Fibroblast of pulmonary artery (primary cell): ENCODE measurements at regions not wholly inside any gene's neighbourhood (a gene's known extent, or its start where the extent isn't known, plus 50 kb on each side); places are given as distances from the start of the nearest gene placed in this dataset.

Source experiments
- DNase-seq: peaks from one replicate; pipeline ENCODE4 v3.0.0-alpha.2; 2010; ENCODE audit warnings: low read depth
- H3K4me3 ChIP-seq: replicated peaks from 2 replicates; pipeline ENCODE4 v1.5.1; 2011; ENCODE audit warnings: low read depth, mild to moderate bottlenecking, control low read depth, low read length, moderate library complexity
- TF ChIP-seq, protein P1 (sequence below): IDR thresholded peaks from 2 replicates; pipeline ENCODE4 v1.5.1; 2011; ENCODE audit warnings: mild to moderate bottlenecking, control low read depth, low read length, inconsistent platforms; ENCODE audit errors: missing control alignments

DNA sequence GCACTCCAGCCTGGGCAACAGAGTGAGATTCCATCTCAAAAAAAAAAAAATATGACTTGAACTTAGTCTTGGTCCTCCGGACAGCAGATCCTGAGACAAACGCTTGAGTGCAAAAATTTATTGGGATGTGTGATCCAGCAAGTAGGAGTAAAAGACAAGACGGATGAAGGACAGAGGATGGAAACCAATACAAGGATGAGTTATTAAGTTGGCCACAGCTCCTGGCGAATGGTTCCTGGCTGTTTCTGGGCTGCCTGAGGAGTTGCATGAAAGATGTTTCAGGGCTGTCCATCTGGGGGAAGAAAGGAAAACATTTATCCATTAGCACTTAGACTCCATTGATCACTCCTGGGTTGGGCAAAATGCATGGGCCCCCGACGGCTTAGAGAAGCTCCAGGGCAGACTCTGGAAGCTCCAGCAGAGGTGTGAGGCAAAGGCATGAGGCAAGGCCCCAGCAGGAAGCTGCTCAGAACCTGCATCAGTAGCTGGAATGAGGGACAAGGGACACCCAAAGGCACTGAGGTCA is 98.3 kb upstream of the ZNF438 start:
- no peak overlapping the region for H3K4me3 ChIP-seq
- DNase-seq, result no peak
- TF ChIP-seq, protein P1, sequence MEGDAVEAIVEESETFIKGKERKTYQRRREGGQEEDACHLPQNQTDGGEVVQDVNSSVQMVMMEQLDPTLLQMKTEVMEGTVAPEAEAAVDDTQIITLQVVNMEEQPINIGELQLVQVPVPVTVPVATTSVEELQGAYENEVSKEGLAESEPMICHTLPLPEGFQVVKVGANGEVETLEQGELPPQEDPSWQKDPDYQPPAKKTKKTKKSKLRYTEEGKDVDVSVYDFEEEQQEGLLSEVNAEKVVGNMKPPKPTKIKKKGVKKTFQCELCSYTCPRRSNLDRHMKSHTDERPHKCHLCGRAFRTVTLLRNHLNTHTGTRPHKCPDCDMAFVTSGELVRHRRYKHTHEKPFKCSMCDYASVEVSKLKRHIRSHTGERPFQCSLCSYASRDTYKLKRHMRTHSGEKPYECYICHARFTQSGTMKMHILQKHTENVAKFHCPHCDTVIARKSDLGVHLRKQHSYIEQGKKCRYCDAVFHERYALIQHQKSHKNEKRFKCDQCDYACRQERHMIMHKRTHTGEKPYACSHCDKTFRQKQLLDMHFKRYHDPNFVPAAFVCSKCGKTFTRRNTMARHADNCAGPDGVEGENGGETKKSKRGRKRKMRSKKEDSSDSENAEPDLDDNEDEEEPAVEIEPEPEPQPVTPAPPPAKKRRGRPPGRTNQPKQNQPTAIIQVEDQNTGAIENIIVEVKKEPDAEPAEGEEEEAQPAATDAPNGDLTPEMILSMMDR, result no peak

DNA sequence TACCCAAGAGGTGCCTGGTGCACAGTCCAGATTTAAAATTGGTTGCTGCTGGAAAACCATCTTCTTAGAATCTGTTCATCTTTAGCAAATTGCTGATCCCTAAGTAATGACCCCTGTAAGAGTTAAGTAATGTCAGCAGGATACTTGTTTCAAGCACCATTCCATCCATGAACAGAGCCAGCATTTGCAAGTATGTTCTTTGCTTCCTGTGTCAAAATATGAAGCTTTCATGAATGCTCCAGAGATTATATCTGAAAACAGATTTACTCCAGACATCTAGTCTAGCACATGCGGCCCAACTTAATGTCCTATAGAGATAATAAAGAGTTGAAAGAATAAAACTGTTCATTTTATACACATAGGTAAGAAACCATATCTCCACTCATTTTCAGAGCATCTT is 98.7 kb upstream of the ZNF438 start:
- no peak overlapping the region for H3K4me3 ChIP-seq
- TF ChIP-seq, protein P1, result no peak
- DNase-seq, result no peak

DNA sequence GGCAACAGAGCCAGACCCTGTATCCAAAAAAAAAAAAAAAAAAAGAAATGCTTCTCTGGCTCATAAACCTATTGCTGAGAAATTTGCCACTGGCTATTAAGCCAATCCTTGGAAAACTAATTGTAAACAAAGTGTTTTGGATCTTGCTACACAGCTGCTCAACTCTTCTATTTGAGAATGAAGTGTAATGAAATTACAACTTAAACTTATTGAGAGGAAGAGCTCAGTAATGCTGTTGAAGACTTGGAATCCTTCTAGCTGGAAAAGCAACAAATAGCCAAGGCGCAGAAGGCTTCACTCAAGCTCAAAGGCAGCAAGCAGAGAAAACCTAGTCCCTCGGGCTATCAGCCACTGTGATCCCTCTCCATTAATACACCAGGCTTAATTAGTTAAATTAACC is 99.6 kb upstream of the ZNF438 start:
- TF ChIP-seq, protein P1, result no peak
- H3K4me3 ChIP-seq, result no peak overlapping the region
- DNase-seq, result no peak

DNA sequence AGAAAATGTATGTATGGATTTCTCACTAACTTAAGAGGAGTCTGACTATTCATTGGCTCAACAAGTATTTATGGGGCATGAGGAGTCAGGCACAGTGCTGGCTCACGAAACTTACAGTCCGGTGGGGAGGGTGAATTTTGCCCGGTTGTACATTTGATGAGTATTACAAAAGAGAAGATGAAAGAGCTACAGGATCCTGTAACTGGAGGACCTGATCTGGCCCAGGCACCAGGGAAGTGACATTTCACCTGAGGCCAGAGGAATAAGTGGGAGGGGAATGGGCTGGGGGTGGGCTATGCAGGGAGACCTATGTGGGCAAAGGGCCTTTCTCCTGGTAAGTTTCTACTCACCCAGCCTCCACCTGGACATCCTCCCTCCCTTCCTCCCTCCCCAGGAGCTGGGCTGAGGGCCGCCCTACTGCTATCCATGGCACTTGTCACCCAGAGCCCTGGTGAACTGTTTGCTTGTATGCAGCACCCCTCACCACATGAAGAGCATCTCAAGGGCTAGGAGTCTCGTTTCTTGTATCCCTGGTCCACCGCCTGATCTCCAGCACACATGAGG is 101.1 kb upstream of the ZNF438 start:
- no peak for DNase-seq
- H3K4me3 ChIP-seq, result no peak overlapping the region
- TF ChIP-seq, protein P1, result no peak

DNA sequence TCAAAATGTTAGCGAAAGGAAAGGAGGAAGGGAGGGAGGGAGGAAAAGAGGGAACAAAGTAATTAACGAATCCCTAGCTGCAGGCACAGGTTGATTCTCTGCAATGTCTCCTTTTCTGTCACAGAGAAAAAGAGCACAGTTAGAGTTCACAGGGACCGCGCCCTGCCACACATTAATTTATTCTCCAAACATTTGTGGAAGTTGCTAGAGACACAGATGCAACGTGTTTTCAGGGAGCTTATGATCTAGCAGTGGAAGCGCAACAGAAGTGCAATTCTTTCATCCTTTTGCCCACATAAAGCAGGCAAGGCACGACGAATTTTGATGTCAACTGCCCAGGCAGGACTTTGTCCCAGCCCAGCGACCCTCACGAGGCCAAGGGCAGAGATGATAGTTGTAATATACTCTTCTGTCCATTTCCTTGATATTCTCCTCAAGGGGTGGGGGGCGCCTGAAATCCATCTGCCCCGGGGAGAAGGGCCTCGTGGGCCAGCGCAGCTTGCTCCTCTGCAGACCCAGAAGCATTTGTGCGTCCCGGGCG is 101.7 kb upstream of the ZNF438 start:
- no peak overlapping the region for H3K4me3 ChIP-seq
- TF ChIP-seq, protein P1, result no peak
- DNase-seq, result no peak

DNA sequence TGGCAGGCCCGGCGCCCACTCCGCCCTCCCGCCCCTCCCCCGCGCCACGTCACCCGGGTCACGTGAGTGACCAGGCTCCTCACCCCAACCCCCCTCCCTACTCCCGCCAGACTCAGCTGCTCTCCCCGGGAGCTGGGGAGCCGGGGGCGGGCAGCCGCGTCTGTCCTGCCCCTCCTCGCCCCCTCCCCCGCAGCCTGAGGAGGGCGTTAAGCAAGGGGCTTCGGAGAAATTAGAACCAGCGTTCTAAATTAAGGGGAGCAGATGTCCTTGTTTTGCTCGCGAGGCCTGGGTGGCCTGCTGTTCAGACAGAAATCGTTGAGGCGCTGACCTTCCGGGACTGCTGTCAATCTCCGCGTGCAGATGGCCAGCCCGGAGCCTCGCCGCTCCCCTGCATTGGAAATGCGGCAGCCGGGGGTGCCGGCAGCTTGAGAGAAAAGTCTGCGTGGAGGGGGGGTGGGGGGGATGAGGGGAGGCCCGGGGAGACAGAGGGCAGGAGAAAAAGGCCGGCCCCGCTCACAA is 102.2 kb upstream of the ZNF438 start:
- peak overlapping the region; percentile 13 for H3K4me3 ChIP-seq
- DNase-seq, result peak; percentile 71
- TF ChIP-seq, protein P1, result no peak
